ENCODE measurements at regions not wholly inside any gene's neighbourhood (a gene's known extent, or its start where the extent isn't known, plus 50 kb on each side); places are given as distances from the start of the nearest gene placed in this dataset.

GRCh38 chr2:12156349-12156748 lies 409.9 kb downstream of the LPIN1 start:
- H3K27ac ChIP-seq, result no peak overlapping the region
- TF ChIP-seq POLR2A (IDR thresholded peaks at IDR 0.05) (no peak), CTCF (IDR thresholded peaks at IDR 0.05) (no peak)
- no peak for DNase-seq
- H3K4me3 ChIP-seq (replicated peaks in 1 of 3), result no peak overlapping the region
- no peaks in the 10 kb centered on the region for H3K9me3 ChIP-seq
- intact Hi-C loops (cut with DNase I), result no loop called here
- no peaks in the 10 kb centered on the region for H3K27me3 ChIP-seq
- peaks cover 0 to 7% of the 10 kb centered on the region in 2 donors for H3K4me1 ChIP-seq
- 80 to 83% methylated on average over 4 of the region's 4 CpGs for WGBS, 2 donors
- H3K36me3 ChIP-seq, result no peaks in the 10 kb centered on the region

DNA sequence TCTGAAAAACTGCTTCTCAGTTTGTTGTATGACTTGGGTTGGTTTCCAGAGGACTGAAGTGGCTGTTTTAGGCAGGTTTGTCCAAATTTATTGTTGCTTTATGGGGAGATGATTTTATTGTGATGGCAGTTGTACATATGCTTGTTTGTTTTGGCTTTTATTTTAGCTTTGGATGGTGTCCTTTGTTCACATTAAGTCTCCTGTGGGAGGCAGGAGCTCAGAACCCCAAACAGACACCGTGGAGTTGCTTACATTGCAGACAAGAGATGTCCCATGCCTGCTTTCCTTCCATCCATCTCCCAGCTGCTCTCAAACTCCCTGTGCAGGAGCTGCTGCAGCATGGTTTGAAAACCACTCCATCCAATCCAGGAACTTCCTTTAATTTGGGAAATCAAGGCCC lies 414.7 kb downstream of the LPIN1 start:
- no peaks in the 10 kb centered on the region for H3K36me3 ChIP-seq
- peaks cover 0 to 5% of the 10 kb centered on the region in 2 donors for H3K4me1 ChIP-seq
- no peak for TF ChIP-seq POLR2A (IDR thresholded peaks at IDR 0.05)
- no peak for TF ChIP-seq CTCF (IDR thresholded peaks at IDR 0.05)

DNA sequence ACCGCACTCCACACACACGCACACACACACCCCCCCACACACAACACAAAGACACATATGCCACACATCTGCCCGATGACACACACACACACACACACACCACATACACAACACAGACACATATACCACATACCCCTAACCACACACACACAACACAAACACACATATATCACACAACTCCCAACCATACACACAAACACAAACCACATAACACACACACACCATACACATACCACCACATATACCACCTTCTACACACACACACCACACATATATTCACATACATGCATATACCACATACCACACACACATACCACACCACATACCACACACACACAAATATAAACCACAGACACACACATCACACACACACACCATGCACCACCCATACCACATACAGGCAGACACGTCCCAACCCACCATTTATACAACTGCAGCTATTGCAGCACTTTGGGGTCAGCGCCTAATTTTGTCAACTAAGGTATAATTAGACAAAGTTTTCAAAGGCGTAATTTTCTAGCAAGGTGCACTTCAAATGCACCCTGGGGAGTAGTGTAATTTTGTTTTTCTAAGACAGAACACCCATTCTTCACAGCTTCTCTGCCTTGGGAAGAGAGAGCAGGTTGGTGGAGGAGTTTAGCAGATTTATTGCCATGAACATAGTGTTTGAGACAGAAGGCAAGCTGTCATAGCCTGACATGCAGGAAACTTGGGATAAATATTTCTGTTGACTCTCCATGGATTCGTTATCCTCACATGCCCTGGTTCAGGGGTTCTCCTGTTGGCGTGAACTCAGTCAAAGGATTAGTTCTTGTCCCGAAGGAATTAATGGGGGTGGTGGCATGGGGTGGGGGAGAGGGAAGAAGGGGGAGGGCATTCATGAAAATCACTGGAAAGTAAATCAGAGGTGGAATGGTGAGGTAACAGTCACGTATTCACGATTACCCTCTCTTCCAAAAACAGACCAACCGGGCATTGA lies 416.1 kb downstream of the LPIN1 start:
- TF ChIP-seq POLR2A (IDR thresholded peaks at IDR 0.05) (no peak), CTCF (IDR thresholded peaks at IDR 0.05) (no peak)
- H3K36me3 ChIP-seq, result no peaks in the 10 kb centered on the region
- H3K27ac ChIP-seq, result no peak overlapping the region
- no peak for DNase-seq
- no peaks in the 10 kb centered on the region for H3K9me3 ChIP-seq
- H3K4me3 ChIP-seq (replicated peaks in 1 of 3), result no peak overlapping the region
- intact Hi-C loops (cut with DNase I), result no loop called here
- H3K27me3 ChIP-seq, result no peaks in the 10 kb centered on the region
- H3K4me1 ChIP-seq, result no peaks in the 10 kb centered on the region
- 91 to 92% methylated on average over 12 of the region's 12 CpGs for WGBS, 2 donors

More for the DNA sequence above, 414.7 kb downstream of the LPIN1 start:
- Histone ChIP-seq H3K27ac (no peak overlapping the region), H3K27me3 (no peaks in the 10 kb centered on the region), H3K4me3 (replicated peaks in 1 of 3) (no peak overlapping the region), H3K9me3 (no peaks in the 10 kb centered on the region)
- no peak for DNase-seq
- intact Hi-C loops (cut with DNase I), result no loop called here
- 45 to 53% methylated on average over 1 of the region's 1 CpG for WGBS, 2 donors

- no peaks in the 10 kb centered on the region for H3K27me3 ChIP-seq
- H3K4me3 ChIP-seq (replicated peaks in 1 of 3), result no peak overlapping the region
- WGBS, 2 donors, result 94 to 95% methylated on average over 12 of the region's 12 CpGs
- no peak overlapping the region for H3K27ac ChIP-seq
- H3K9me3 ChIP-seq, result no peaks in the 10 kb centered on the region
- TF ChIP-seq POLR2A (IDR thresholded peaks at IDR 0.05), result no peak
- TF ChIP-seq CTCF (IDR thresholded peaks at IDR 0.05), result no peak
- DNase-seq, result no peak
- H3K36me3 ChIP-seq, result no peaks in the 10 kb centered on the region
- peaks cover 0 to 5% of the 10 kb centered on the region in 2 donors for H3K4me1 ChIP-seq
- intact Hi-C loops (cut with DNase I), result no loop called here
These were observed 417.4 kb downstream of the LPIN1 start for GRCh38 chr2:12163866-12164265.

- no peak for TF ChIP-seq POLR2A (IDR thresholded peaks at IDR 0.05)
- no peak for TF ChIP-seq CTCF (IDR thresholded peaks at IDR 0.05)
- no peaks in the 10 kb centered on the region for H3K27me3 ChIP-seq
- WGBS, 2 donors, result 89 to 92% methylated on average over 5 of the region's 5 CpGs
- H3K27ac ChIP-seq, result no peak overlapping the region
- peaks cover 0 to 14% of the 10 kb centered on the region in 2 donors for H3K4me1 ChIP-seq
- no peak overlapping the region for H3K4me3 ChIP-seq (replicated peaks in 1 of 3)
- no peaks in the 10 kb centered on the region for H3K9me3 ChIP-seq
- no peaks in the 10 kb centered on the region for H3K36me3 ChIP-seq
- DNase-seq, result no peak
- intact Hi-C loops (cut with DNase I), result no loop called here
These were observed 418.3 kb downstream of the LPIN1 start for GRCh38 chr2:12164689-12165088.
